ENCODE measurements at regions not wholly inside any gene's neighbourhood (a gene's known extent, or its start where the extent isn't known, plus 50 kb on each side); places are given as distances from the start of the nearest gene placed in this dataset.

DNA sequence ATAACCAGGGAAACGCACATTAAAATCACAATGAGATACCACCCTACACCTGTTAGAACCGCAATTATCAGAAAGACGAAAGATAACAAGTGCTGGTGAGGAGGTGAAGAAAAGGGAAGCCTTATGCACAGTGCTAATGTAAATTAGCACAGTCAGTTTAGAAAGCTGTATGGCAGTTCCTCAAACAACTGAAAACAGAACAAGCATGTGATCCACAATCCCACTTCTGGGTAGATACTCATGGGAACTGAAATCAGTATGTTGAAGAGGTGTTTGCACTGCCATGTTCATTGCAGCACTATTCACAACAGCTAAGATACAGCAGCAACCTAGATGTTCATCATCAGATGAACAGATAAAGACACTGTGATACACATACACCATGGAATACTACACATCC lies 75.0 kb upstream of the CCND1 start:
- no peak for DNase-seq
- TF ChIP-seq CTCF (IDR thresholded peaks at IDR 0.05) (no peak), POLR2A (IDR thresholded peaks at IDR 0.05) (no peak)
- WGBS, 2 donors = 94% methylated on average over 3 of the region's 3 CpGs
- Histone ChIP-seq H3K4me3 (replicated peaks in 1 of 3) (no peak overlapping the region), H3K36me3 (no peaks in the 10 kb centered on the region), H3K27me3 (no peaks in the 10 kb centered on the region), H3K4me1 (peaks cover 0 to 16% of the 10 kb centered on the region in 2 donors), H3K27ac (no peak overlapping the region), H3K9me3 (no peaks in the 10 kb centered on the region)
- intact Hi-C loops (cut with DNase I) = no loop called here

GRCh38 chr11:69567951-69568808 lies 72.8 kb upstream of the CCND1 start:
- 86 to 88% methylated on average over 18 of the region's 18 CpGs for whole genome bisulfite sequencing, 2 donors
- intact Hi-C loops (cut with DNase I) = no loop called here
- Histone ChIP-seq H3K4me1 (peaks cover 0 to 19% of the 10 kb centered on the region in 2 donors), H3K27me3 (no peaks in the 10 kb centered on the region), H3K27ac (no peak overlapping the region), H3K36me3 (no peaks in the 10 kb centered on the region), H3K4me3 (replicated peaks in 1 of 3) (no peak overlapping the region), H3K9me3 (no peaks in the 10 kb centered on the region)
- no peak for DNase-seq
- no peak for TF ChIP-seq POLR2A (IDR thresholded peaks at IDR 0.05)

GRCh38 chr11:69568809-69569097 lies 72.2 kb upstream of the CCND1 start:
- Histone ChIP-seq H3K27ac (no peak overlapping the region), H3K4me3 (replicated peaks in 1 of 3) (no peak overlapping the region), H3K27me3 (no peaks in the 10 kb centered on the region), H3K36me3 (no peaks in the 10 kb centered on the region), H3K4me1 (peaks cover 0 to 19% of the 10 kb centered on the region in 2 donors), H3K9me3 (no peaks in the 10 kb centered on the region)
- TF ChIP-seq POLR2A (IDR thresholded peaks at IDR 0.05) (no peak), CTCF (IDR thresholded peaks at IDR 0.05) (no peak)
- intact Hi-C loops (cut with DNase I) = no loop called here
- WGBS, 2 donors = 48 to 85% methylated on average over 4 of the region's 4 CpGs
- no peak for DNase-seq

GRCh38 chr11:69569306-69570200 lies 71.4 kb upstream of the CCND1 start:
- TF ChIP-seq CTCF (IDR thresholded peaks at IDR 0.05) (no peak), POLR2A (IDR thresholded peaks at IDR 0.05) (no peak)
- DNase-seq = no peak
- Histone ChIP-seq H3K4me3 (replicated peaks in 1 of 3) (no peak overlapping the region), H3K4me1 (peaks cover 0 to 19% of the 10 kb centered on the region in 2 donors), H3K27ac (no peak overlapping the region), H3K9me3 (no peaks in the 10 kb centered on the region), H3K27me3 (no peaks in the 10 kb centered on the region), H3K36me3 (no peaks in the 10 kb centered on the region)
- 89% methylated on average over 21 of the region's 21 CpGs for WGBS, 2 donors
- intact Hi-C loops (cut with DNase I) = no loop called here

- Histone ChIP-seq H3K9me3 (no peaks in the 10 kb centered on the region), H3K36me3 (no peaks in the 10 kb centered on the region), H3K4me3 (replicated peaks in 1 of 3) (no peak overlapping the region), H3K4me1 (peaks cover 0 to 29% of the 10 kb centered on the region in 2 donors), H3K27me3 (no peaks in the 10 kb centered on the region), H3K27ac (no peak overlapping the region)
- 88 to 97% methylated on average over 6 to 11 of the region's 11 CpGs for WGBS, 2 donors
- intact Hi-C loops (cut with DNase I) = no loop called here
- no peak for DNase-seq
- TF ChIP-seq POLR2A (IDR thresholded peaks at IDR 0.05) (no peak), CTCF (IDR thresholded peaks at IDR 0.05) (no peak)
Observed at GRCh38 chr11:69572233-69572860, 68.6 kb upstream of the CCND1 start.
